Mesendoderm (in vitro differentiated cells): ENCODE measurements at regions not wholly inside any gene's neighbourhood (a gene's known extent, or its start where the extent isn't known, plus 50 kb on each side); places are given as distances from the start of the nearest gene placed in this dataset.

Experiments
- DNase-seq: peaks from one replicate; pipeline ENCODE4 v3.0.0; 2013
- H2AK5ac ChIP-seq: 2 replicates; pipeline ENCODE4 v1.6.1; 2013; ENCODE audit warnings: low read length, inconsistent platforms
- H2BK120ac ChIP-seq: 2 replicates; pipeline ENCODE4 v1.6.1; 2013; ENCODE audit warnings: low read depth, mild to moderate bottlenecking, low read length, moderate library complexity, mixed read lengths
- H2BK15ac ChIP-seq: replicated peaks from 2 replicates; pipeline ENCODE4 v1.6.1; 2013; ENCODE audit warnings: low read depth, mild to moderate bottlenecking, moderate library complexity
- H2BK5ac ChIP-seq: 2 replicates; pipeline ENCODE4 v1.6.1; 2013; ENCODE audit warnings: low read length, inconsistent platforms
- H3K18ac ChIP-seq: 2 replicates; pipeline ENCODE4 v1.6.1; 2013; ENCODE audit warnings: mild to moderate bottlenecking, low read length, mixed read lengths
- H3K23ac ChIP-seq: one replicate; pipeline ENCODE4 v1.6.1; 2013; ENCODE audit warnings: low read length
- H3K27ac ChIP-seq: 2 replicates; pipeline ENCODE4 v1.5.1; 2013; ENCODE audit warnings: low read depth, mild to moderate bottlenecking, inconsistent platforms, low read length, moderate library complexity
- H3K27me3 ChIP-seq: 2 replicates; pipeline ENCODE4 v1.6.1; 2013; ENCODE audit warnings: low read length, control low read depth, mild to moderate bottlenecking, inconsistent platforms; ENCODE audit not compliant: insufficient read depth, poor library complexity
- H3K36me3 ChIP-seq: 2 replicates; pipeline ENCODE4 v1.6.1; 2013; ENCODE audit warnings: low read length, inconsistent platforms; ENCODE audit not compliant: control insufficient read depth, insufficient read depth
- H3K4ac ChIP-seq: one replicate; pipeline ENCODE4 v1.6.1; 2013; ENCODE audit warnings: low read depth, mild to moderate bottlenecking, low read length, moderate library complexity
- H3K4me1 ChIP-seq: 2 replicates; pipeline ENCODE4 v1.6.1; 2013; ENCODE audit warnings: low read depth, low read length, inconsistent platforms; ENCODE audit not compliant: control insufficient read depth
- H3K4me2 ChIP-seq: 2 replicates; pipeline ENCODE4 v1.6.1; 2013; ENCODE audit warnings: low read length
- H3K4me3 ChIP-seq: 2 replicates; pipeline ENCODE4 v1.5.1; 2013; ENCODE audit warnings: mild to moderate bottlenecking, low read length
- H3K56ac ChIP-seq: one replicate; pipeline ENCODE4 v1.6.1; 2013; ENCODE audit warnings: low read length
- H3K79me1 ChIP-seq: 2 replicates; pipeline ENCODE4 v1.6.1; 2013; ENCODE audit warnings: low read length, inconsistent platforms
- H3K79me2 ChIP-seq: 2 replicates; pipeline ENCODE4 v1.6.1; 2013; ENCODE audit warnings: mild to moderate bottlenecking, low read length; ENCODE audit not compliant: control insufficient read depth, insufficient read depth
- H3K9ac ChIP-seq: 2 replicates; pipeline ENCODE4 v1.6.1; 2013; ENCODE audit warnings: low read length, inconsistent platforms
- H4K5ac ChIP-seq: one replicate; pipeline ENCODE4 v1.6.1; 2013; ENCODE audit warnings: low read length
- H4K8ac ChIP-seq: one replicate; pipeline ENCODE4 v1.6.1; 2013; ENCODE audit warnings: low read depth, mild to moderate bottlenecking, control low read depth, low read length, moderate library complexity
- WGBS: extraction: QIAGEN DNeasy Blood & Tissue Kit; methylation state at CpG from one replicate; pipeline ENCODE4 v1.1.7; 2013; ENCODE audit warnings: low lambda C conversion rate, missing lambda C conversion rate; ENCODE audit not compliant: insufficient coverage; ENCODE audit errors: extremely low coverage; 5-methylcytosine and 5-hydroxymethylcytosine counted together

DNA sequence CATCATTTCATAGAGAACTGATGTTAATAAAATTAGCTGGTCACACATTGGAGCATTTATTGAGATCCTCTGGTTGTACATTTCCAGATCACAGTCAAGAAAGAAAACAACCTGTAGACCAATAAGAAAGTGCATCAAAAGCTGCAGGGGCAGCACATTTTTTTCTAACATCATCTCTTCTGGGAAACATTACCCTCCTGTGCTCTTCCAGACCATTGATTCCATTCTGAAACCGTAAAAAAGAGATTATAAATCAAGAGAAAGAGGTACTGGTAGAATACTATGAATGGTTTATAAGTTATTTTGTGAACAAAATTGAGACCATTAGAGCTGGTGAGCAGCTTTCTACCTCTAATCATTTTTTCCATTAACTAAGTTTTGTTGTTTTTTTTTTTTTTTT, 1548.2 kb upstream of the CELF4 start:
- Histone ChIP-seq H3K56ac (no peak overlapping the region), H3K4me2 (no peak overlapping the region), H3K23ac (no peak overlapping the region), H3K18ac (no peak overlapping the region), H3K4ac (no peak overlapping the region), H3K36me3 (no peaks in the 10 kb centered on the region), H2BK120ac (no peak overlapping the region), H4K8ac (no peak overlapping the region), H2AK5ac (no peak overlapping the region), H3K9ac (no peak overlapping the region), H3K79me1 (no peaks in the 10 kb centered on the region), H3K4me3 (no peak overlapping the region), H2BK15ac (no peak overlapping the region), H3K27me3 (no peaks in the 10 kb centered on the region), H4K5ac (no peak overlapping the region), H3K79me2 (no peaks in the 10 kb centered on the region), H3K27ac (no peak overlapping the region), H2BK5ac (no peak overlapping the region), H3K4me1 (no peaks in the 10 kb centered on the region)
- no peak for DNase-seq
- no CpG with 5 or more reads among the region's 1 CpG for WGBS

DNA sequence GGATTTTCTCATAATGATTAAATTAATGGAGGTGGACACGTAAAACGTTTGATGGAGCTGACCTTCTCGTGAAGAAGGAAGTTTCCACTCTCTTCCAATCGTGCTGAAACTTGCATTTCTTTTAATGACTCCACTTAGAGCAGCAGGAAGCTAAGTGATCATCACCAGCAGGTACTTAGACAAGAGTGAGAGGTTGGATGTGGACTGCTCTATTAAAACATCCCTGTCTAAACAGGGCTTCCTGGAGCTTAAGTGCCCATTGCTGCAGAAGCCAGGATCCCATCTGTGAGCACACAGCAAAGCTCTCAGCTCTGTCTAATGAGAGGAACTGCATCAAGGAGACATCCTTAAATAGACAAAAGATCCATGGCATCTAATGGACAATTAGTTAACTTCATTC, 1539.5 kb upstream of the CELF4 start:
- Histone ChIP-seq H4K8ac (no peak overlapping the region), H3K27ac (no peak overlapping the region), H3K27me3 (no peaks in the 10 kb centered on the region), H3K4ac (no peak overlapping the region), H3K23ac (no peak overlapping the region), H3K36me3 (no peaks in the 10 kb centered on the region), H3K79me1 (no peaks in the 10 kb centered on the region), H2BK15ac (no peak overlapping the region), H3K79me2 (no peaks in the 10 kb centered on the region), H2BK5ac (no peak overlapping the region), H2BK120ac (no peak overlapping the region), H2AK5ac (no peak overlapping the region), H3K4me2 (no peak overlapping the region), H3K18ac (no peak overlapping the region), H4K5ac (no peak overlapping the region), H3K56ac (no peak overlapping the region), H3K4me3 (no peak overlapping the region), H3K9ac (no peak overlapping the region), H3K4me1 (no peaks in the 10 kb centered on the region)
- no peak for DNase-seq
- WGBS = no CpG with 5 or more reads among the region's 4 CpGs

DNA sequence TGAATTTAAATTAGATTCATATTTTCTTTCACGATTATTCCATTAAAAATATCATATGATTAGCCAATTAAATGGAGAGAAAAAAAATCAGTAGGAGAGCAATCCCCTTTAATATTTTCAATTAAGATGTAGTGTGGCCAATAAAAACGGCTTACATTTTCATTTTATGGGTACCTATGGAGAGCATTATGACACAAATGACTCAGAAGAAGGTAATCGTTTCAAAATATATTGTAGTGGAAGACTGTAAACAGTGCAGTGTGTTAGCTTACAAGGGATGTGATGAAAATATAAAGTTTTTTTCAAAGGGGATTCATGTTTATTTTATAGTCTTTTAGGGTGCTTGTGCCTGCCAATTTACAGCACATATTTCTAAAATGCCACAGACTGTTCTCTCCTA, 1507.4 kb upstream of the CELF4 start:
- H3K79me2 ChIP-seq = no peaks in the 10 kb centered on the region
- no peaks in the 10 kb centered on the region for H3K79me1 ChIP-seq
- H4K8ac ChIP-seq = no peak overlapping the region
- no peak overlapping the region for H3K18ac ChIP-seq
- H3K9ac ChIP-seq = no peak overlapping the region
- H3K36me3 ChIP-seq = no peaks in the 10 kb centered on the region
- no peak overlapping the region for H3K4me2 ChIP-seq
- 100% methylated on average over 1 of the region's 3 CpGs for WGBS
- DNase-seq = no peak
- H3K27ac ChIP-seq = no peak overlapping the region
- H2BK5ac ChIP-seq = no peak overlapping the region
- no peak overlapping the region for H3K4ac ChIP-seq
- no peak overlapping the region for H4K5ac ChIP-seq
- no peak overlapping the region for H3K4me3 ChIP-seq
- H2AK5ac ChIP-seq = no peak overlapping the region
- no peak overlapping the region for H3K23ac ChIP-seq
- no peak overlapping the region for H3K56ac ChIP-seq
- H3K4me1 ChIP-seq = no peaks in the 10 kb centered on the region
- H2BK15ac ChIP-seq = no peak overlapping the region
- H2BK120ac ChIP-seq = no peak overlapping the region
- H3K27me3 ChIP-seq = no peaks in the 10 kb centered on the region

DNA sequence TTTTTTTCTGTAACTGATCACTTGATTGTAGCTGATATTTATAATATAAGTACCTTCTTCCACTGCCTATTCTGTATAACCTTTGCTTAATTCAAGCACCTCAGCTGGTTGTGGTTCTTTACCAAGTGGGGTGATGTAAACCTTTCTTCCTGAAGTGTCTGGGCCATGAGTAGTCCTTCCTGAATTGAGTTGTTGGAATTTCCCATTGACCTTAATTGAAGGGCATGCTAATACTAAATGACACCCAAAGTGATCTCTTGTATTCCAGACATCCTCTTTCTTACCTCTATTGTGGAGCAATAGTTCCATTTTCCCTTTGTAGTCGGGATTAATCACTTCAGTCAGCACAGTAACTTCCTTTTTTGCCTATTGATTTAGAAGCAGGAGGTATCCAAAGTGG, 1496.8 kb upstream of the CELF4 start:
- Histone ChIP-seq H3K4ac (no peak overlapping the region), H3K9ac (no peak overlapping the region), H3K4me3 (no peak overlapping the region), H3K18ac (no peak overlapping the region), H2BK15ac (no peak overlapping the region), H3K4me1 (no peaks in the 10 kb centered on the region), H3K23ac (no peak overlapping the region), H4K8ac (no peak overlapping the region), H3K56ac (no peak overlapping the region), H3K27me3 (no peaks in the 10 kb centered on the region), H4K5ac (no peak overlapping the region), H3K79me2 (no peaks in the 10 kb centered on the region), H2AK5ac (no peak overlapping the region), H3K36me3 (no peaks in the 10 kb centered on the region), H3K4me2 (no peak overlapping the region), H3K27ac (no peak overlapping the region), H2BK120ac (no peak overlapping the region), H3K79me1 (no peaks in the 10 kb centered on the region), H2BK5ac (no peak overlapping the region)
- DNase-seq = no peak
- no CpG with 5 or more reads among the region's 1 CpG for WGBS

DNA sequence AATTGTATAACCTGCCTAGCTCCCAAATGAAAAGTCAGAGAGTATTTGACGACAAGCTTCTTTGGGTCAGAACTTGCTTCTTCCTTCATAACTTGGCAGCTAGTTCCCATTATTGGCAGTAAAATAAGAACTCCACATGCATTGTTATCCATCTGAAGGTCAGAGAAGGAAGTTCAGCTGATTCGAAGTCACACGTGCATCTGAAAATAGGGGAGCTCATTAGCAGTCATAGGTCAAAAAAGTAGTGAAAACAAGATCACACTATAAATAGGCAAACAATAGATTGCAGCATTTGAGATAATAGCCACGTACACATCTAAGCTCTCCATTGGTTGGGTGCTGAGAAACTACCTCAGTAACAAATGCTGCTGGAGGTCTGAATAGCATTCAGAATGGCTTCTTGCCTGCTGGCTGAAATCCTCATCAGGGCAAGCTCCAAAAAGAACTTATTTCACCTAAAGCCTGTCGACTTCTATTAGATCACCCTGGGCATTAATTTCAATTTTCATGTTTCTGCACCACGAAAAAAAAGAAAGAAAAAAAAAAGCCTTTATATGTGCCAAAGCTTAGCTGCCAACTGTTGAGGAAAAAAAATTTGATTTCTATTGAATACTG, 1492.9 kb upstream of the CELF4 start:
- Histone ChIP-seq H3K56ac (no peak overlapping the region), H3K36me3 (no peaks in the 10 kb centered on the region), H2BK15ac (no peak overlapping the region), H4K8ac (no peak overlapping the region), H4K5ac (no peak overlapping the region), H3K4me3 (no peak overlapping the region), H3K4ac (no peak overlapping the region), H2BK5ac (no peak overlapping the region), H3K27me3 (no peaks in the 10 kb centered on the region), H3K27ac (no peak overlapping the region), H3K4me1 (no peaks in the 10 kb centered on the region), H2BK120ac (no peak overlapping the region), H3K79me2 (no peaks in the 10 kb centered on the region), H3K18ac (no peak overlapping the region), H3K23ac (no peak overlapping the region), H2AK5ac (no peak overlapping the region), H3K79me1 (no peaks in the 10 kb centered on the region), H3K4me2 (no peak overlapping the region), H3K9ac (no peak overlapping the region)
- no peak for DNase-seq
- WGBS = no CpG with 5 or more reads among the region's 6 CpGs

DNA sequence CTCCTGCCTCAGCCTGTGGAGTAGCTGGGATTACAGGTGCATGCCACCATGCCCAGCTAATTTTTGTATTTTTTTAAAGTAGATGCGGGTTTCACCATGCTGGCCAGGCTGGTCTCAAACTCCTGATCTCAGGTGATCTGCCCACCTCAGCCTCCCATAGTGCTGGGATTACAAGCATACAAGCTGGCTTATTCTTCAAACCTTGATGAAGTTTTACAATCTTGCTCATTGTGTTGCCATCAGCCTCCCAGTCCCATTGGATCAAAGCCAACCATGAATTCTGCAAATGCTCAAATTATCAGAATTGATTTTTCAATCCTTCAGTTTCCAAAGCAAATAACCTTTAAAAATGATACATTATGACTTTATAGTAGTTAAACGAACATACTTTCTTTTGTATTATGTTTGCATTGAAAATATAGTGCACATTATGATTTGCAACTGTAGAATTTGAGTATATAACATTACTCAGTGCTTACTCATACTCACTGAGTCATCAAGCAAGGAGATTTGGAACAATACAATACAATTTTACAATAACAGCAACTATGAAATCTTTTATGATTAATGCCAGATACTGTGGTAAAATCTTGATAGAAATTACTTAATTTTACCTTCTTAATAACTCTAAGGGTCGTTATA, 1491.9 kb upstream of the CELF4 start:
- Histone ChIP-seq H3K9ac (no peak overlapping the region), H3K56ac (no peak overlapping the region), H4K5ac (no peak overlapping the region), H3K4ac (no peak overlapping the region), H3K36me3 (no peaks in the 10 kb centered on the region), H3K79me2 (no peaks in the 10 kb centered on the region), H2BK120ac (no peak overlapping the region), H3K27ac (no peak overlapping the region), H3K4me3 (no peak overlapping the region), H2AK5ac (no peak overlapping the region), H2BK15ac (no peak overlapping the region), H3K23ac (no peak overlapping the region), H3K4me2 (no peak overlapping the region), H3K4me1 (no peaks in the 10 kb centered on the region), H3K27me3 (no peaks in the 10 kb centered on the region), H2BK5ac (no peak overlapping the region), H4K8ac (no peak overlapping the region), H3K79me1 (no peaks in the 10 kb centered on the region), H3K18ac (no peak overlapping the region)
- WGBS = no CpG with 5 or more reads among the region's 3 CpGs
- no peak for DNase-seq
